ENCODE measurements at regions not wholly inside any gene's neighbourhood (a gene's known extent, or its start where the extent isn't known, plus 50 kb on each side); places are given as distances from the start of the nearest gene placed in this dataset.
"Not testable (repeated sequence)": the region's sequence is repeated elsewhere in the genome, so short reads cannot be mapped to it uniquely, and the experiment has no call there.

DNA sequence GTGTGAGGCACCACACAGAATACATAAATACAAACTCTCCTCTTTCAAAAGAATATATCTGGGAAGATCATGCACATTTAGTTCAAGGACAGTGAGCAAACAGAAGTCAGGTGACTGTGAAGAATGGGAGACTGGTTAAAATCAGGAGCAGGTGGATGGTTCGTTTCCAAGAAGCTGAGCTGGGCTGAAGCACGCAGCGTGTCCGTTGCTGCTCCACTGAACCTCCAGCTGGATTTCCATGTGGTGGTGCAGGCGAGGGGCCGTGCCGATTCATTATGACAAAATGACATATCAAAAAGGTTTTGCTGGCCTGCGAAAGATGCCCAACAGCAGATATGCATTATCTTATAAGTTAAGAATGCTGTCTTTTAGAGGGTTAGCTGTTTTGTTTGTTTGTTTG lies 66.0 kb downstream of the OLIG1 start:
- TF ChIP-seq TAF1 (IDR thresholded peaks at IDR 0.05; ENCODE audit: borderline replicate concordance, low read depth, low read length) (no peak), POLR2A (IDR thresholded peaks at IDR 0.05; ENCODE audit: low read depth, low read length) (no peak), POLR2AphosphoS5 (IDR thresholded peaks at IDR 0.05; ENCODE audit: low read depth, low read length) (no peak)
- DNase-seq (ENCODE audit: insufficient read length) (no peak), FAIRE-seq (no peak)

DNA sequence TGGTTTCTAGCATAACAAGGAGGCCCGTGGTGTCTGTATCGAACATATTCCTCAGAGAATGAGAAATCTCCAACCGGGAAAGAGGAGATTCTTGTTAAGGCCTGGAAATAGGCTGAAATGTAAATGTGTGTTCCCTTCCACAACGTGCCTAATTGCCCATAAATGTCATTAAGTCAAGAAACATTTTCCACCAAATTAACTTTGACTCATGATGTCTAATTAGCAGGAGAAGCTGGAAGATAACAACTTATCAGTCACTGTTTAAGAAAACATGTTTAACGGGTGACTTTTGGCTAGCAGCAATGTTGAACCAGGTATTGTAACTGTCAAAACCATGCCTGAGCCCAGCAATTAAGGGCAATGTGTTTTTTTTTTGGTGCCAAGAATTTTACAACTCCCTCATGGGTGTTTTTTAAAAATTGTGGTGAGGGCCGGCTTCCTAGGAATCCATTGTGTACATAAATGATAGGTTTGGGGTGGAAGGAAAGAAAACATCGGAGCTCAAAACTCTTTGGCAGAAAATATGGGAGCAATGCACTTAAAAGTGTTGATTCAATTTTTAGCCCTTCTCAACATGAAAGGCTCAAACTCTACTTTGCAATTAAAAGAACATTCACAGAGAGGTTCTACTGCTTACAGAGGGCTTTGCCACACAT lies 67.0 kb downstream of the OLIG1 start:
- DNase-seq (ENCODE audit: insufficient read length) = no peak
- no peak for TF ChIP-seq POLR2A (IDR thresholded peaks at IDR 0.05; ENCODE audit: low read depth, low read length)
- TF ChIP-seq POLR2AphosphoS5 (IDR thresholded peaks at IDR 0.05; ENCODE audit: low read depth, low read length) = no peak
- TF ChIP-seq TAF1 (IDR thresholded peaks at IDR 0.05; ENCODE audit: borderline replicate concordance, low read depth, low read length) = no peak
- FAIRE-seq = no peak

DNA sequence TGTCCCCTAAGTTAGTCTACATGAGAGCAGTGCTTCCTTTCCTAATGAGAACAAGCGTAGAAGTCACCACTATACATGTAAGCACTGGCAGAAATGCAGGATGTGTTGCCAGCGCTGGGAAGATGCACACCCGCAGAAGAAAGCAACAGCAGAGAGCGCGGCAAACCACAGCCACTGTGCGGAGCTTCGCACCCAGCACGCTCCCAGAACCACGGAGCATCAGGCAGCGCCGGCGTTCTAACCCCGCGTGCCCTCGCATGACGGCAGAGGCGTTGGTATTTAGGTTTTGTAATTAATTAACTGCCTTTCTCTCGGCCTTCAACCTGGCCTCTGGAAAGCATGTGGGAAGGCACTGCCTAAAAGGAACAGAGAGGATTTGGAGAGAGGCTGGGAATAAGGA lies 69.1 kb downstream of the OLIG1 start:
- DNase-seq (ENCODE audit: insufficient read length) = no peak
- FAIRE-seq = no peak
- TF ChIP-seq POLR2A (IDR thresholded peaks at IDR 0.05; ENCODE audit: low read depth, low read length) (no peak), POLR2AphosphoS5 (IDR thresholded peaks at IDR 0.05; ENCODE audit: low read depth, low read length) (no peak), TAF1 (IDR thresholded peaks at IDR 0.05; ENCODE audit: borderline replicate concordance, low read depth, low read length) (no peak)

DNA sequence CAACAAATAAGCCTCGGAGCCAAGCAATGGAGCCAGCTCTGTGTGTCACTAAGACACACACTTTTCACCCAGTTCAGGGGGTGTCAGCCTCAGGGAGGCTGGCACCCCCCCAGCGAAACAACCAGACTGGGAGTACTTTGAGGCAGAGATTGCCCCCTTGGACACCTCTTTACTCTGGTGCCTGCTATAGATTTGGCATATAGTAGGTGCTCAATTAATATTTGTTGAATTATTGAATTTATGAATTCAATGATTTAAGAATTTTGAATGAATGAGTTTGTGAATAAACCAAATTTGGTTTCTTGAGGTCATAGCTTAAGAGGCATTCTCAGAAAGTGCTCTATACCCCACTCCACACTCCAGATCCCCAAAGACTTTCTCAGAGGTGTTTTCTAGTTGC lies 70.3 kb downstream of the OLIG1 start:
- DNase-seq (ENCODE audit: insufficient read length) (no peak), FAIRE-seq (no peak)
- TF ChIP-seq POLR2AphosphoS5 (IDR thresholded peaks at IDR 0.05; ENCODE audit: low read depth, low read length) = no peak
- no peak for TF ChIP-seq TAF1 (IDR thresholded peaks at IDR 0.05; ENCODE audit: borderline replicate concordance, low read depth, low read length)
- TF ChIP-seq POLR2A (IDR thresholded peaks at IDR 0.05; ENCODE audit: low read depth, low read length) = no peak

DNA sequence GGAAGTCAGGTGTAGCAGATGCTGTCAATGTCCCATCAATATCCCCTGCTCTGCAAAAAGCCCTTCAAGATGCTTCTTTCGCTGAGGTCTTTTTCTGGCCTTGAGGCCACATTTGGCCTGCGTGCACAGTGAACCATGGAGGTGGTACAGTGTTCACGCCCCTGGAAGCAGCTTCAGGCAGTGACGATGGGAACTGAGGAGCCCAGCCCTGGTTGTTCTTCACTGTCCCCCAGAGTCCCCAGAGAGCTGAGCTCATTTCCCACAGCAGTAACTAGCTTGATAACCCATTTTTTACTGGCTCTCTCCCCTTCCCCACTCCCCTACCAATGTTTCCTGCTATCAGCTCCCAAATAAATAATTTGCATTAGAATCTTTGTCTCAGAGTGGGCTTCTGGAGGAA lies 76.5 kb downstream of the OLIG1 start:
- no peak for FAIRE-seq
- no peak for TF ChIP-seq TAF1 (IDR thresholded peaks at IDR 0.05; ENCODE audit: borderline replicate concordance, low read depth, low read length)
- TF ChIP-seq POLR2AphosphoS5 (IDR thresholded peaks at IDR 0.05; ENCODE audit: low read depth, low read length) = no peak
- no peak for TF ChIP-seq POLR2A (IDR thresholded peaks at IDR 0.05; ENCODE audit: low read depth, low read length)
- no peak for DNase-seq (ENCODE audit: insufficient read length)

DNA sequence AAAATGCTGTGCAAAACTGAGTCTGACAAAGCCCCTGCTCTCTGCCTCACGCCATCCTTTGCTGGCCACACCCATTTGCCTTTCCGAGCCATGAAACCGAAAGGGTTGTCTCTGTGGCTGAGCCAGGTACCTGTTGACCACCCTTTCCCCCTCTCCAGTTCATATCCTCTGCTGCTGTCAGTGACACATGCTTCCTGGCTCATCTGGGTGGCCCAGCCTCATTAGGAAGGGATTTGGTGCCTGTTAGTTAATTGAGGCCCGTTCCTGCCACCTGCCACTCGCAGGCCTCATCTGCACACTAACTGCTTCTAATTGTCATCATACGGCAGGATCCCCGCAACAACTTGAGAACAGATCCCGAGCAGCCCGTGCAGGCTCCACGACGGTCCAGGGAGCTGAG lies 79.2 kb downstream of the OLIG1 start:
- TF ChIP-seq TAF1 (IDR thresholded peaks at IDR 0.05; ENCODE audit: borderline replicate concordance, low read depth, low read length) = no peak
- TF ChIP-seq POLR2A (IDR thresholded peaks at IDR 0.05; ENCODE audit: low read depth, low read length) = no peak
- TF ChIP-seq POLR2AphosphoS5 (IDR thresholded peaks at IDR 0.05; ENCODE audit: low read depth, low read length) = no peak
- FAIRE-seq = no peak
- DNase-seq (ENCODE audit: insufficient read length) = no peak

DNA sequence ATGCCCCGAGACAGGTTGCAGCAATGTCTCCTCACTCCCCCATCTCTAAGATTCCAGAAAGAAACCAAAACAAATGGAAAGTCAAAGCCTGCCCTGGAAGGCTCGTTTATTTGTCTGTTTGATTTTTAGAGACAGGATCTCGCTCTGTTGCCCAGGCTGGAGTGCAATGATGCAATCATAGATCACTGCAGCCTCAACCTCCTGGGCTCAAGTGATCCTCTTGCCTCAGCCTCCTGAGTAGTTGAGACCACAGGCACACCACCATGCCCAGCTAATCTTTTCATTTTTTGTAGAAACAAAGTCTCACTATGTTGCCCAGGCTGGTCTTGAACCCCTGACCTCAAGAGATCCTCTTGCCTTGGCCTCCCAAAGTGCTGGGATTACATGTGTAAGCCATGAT lies 78.8 kb upstream of the IFNAR2 start:
- not testable (repeated sequence) for DNase-seq (ENCODE audit: insufficient read length); FAIRE-seq

DNA sequence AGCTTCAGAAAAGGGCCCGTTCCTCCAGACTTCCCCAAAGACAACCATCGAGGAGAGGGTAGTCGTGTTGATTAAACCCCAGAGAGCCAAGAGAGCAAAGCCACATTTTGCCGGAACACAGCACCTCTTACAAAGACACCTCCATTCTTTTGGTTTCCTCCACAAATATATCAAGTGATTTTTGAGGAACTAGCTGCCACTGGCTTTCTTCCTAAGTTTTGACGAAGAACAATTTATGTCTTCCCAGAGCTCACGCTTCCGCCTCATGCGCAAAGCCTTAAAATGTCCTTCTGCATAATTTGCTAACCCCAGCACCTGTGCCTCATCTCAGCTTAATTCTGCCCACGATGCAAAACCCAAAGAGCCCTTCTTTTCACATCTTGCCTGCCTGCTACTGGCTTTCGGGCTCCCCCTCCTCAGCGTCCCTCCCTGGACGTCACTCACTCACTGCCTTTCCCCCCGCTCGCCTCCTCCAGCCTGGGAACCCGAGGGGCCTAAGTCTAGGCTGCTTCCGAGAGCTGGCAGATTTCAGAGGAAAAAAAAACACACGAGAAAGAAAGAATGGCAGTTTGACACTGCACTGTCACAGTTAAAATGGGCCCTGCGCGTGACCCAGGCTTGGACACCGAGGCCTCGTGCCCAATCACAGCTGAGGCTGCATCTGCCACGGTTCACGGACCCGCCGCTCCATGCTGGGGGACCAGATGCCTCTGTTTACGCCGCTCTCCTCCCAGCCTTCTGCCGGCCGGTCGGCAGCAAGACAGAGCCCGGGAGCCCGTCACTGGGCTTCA lies 77.6 kb upstream of the IFNAR2 start:
- no peak for TF ChIP-seq TAF1 (IDR thresholded peaks at IDR 0.05; ENCODE audit: borderline replicate concordance, low read depth, low read length)
- no peak for TF ChIP-seq POLR2AphosphoS5 (IDR thresholded peaks at IDR 0.05; ENCODE audit: low read depth, low read length)
- no peak for TF ChIP-seq POLR2A (IDR thresholded peaks at IDR 0.05; ENCODE audit: low read depth, low read length)
- DNase-seq (ENCODE audit: insufficient read length) (no peak), FAIRE-seq (no peak)

DNA sequence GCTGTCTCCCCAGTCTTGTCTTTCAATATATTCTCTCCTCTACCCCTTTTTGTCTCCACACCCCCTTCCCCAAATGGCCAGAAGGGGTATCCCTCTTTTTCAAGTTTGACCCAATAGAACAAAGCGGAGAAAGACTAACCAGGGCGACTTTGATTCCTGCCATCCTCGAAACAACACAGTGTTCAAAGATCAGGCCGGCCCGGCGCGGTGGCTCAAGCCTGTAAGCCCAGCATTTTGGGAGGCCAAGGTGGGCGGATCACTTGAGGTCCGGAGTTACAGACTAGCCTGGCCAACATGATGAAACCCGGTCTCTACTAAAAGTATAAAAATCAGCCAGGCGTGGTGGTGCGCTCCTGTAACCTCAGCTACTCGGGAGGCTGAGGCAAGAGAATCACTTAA lies 77.0 kb upstream of the IFNAR2 start:
- TF ChIP-seq POLR2A (IDR thresholded peaks at IDR 0.05; ENCODE audit: low read depth, low read length) (no peak), POLR2AphosphoS5 (IDR thresholded peaks at IDR 0.05; ENCODE audit: low read depth, low read length) (no peak), TAF1 (IDR thresholded peaks at IDR 0.05; ENCODE audit: borderline replicate concordance, low read depth, low read length) (no peak)
- no peak for DNase-seq (ENCODE audit: insufficient read length)
- FAIRE-seq = no peak

DNA sequence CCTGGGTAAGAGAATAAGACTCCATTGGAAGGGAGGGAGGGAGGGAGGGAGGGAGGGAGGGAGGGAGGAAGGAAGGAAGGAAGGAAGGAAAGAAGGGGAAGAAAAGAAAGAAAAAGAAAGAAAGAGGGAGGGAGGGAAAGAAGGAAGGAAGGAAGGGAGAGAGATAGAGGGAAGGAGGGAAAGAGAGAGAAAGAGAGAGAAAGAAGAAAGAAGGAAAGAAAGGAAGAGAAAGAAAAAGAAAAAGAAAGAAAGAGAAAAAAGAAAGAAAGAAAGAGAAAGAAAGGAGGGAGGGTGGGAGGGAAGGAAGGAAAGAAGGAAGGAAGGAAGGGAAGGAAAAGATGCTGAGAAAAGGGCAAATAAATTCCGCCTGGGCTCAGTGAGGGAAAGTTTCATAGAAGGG lies 74.7 kb upstream of the IFNAR2 start:
- no peak for DNase-seq (ENCODE audit: insufficient read length)
- FAIRE-seq = no peak
- TF ChIP-seq POLR2AphosphoS5 (IDR thresholded peaks at IDR 0.05; ENCODE audit: low read depth, low read length) (no peak), POLR2A (IDR thresholded peaks at IDR 0.05; ENCODE audit: low read depth, low read length) (no peak), TAF1 (IDR thresholded peaks at IDR 0.05; ENCODE audit: borderline replicate concordance, low read depth, low read length) (no peak)

DNA sequence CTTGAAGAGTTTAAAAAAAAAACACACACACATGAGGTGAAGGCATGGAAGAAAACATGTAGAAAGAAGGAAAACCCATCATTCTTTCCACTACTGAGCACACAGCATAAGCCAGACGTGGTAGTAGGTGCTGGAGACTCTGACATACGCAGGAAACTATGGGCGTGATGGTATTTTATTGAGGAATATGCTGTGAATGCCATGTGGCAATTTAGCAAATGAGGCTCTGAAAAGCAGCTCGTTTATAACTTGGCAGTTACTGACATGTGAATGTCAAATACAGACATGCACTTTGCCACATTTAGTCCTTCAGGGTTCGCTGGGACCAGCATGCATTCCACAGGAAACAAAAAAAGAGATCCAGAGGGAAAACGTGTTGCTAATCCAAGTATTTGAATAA lies 74.3 kb upstream of the IFNAR2 start:
- TF ChIP-seq POLR2AphosphoS5 (IDR thresholded peaks at IDR 0.05; ENCODE audit: low read depth, low read length) (no peak), POLR2A (IDR thresholded peaks at IDR 0.05; ENCODE audit: low read depth, low read length) (no peak), TAF1 (IDR thresholded peaks at IDR 0.05; ENCODE audit: borderline replicate concordance, low read depth, low read length) (no peak)
- no peak for FAIRE-seq
- no peak for DNase-seq (ENCODE audit: insufficient read length)

DNA sequence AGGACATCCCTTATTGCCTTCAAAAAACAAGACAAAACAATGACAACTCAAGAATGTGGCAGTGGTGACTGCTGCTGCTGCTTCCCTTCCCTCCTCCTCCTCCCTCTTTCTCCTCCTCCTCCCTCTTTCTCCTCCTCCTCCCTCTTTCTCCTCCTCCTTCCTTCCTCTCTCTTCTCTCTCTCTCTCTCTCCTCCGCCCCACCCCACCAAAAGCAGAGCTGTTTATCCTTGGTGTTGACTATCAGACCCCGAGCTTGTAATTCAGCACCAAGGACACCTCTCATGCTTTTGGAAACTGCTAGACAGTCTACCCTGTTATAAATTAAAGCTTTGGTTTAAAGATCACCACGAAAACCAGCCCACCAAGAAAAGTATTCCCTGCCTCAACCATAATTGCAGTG lies 72.4 kb upstream of the IFNAR2 start:
- DNase-seq (ENCODE audit: insufficient read length) (no peak), FAIRE-seq (no peak)
- TF ChIP-seq POLR2A (IDR thresholded peaks at IDR 0.05; ENCODE audit: low read depth, low read length) = no peak
- no peak for TF ChIP-seq TAF1 (IDR thresholded peaks at IDR 0.05; ENCODE audit: borderline replicate concordance, low read depth, low read length)
- no peak for TF ChIP-seq POLR2AphosphoS5 (IDR thresholded peaks at IDR 0.05; ENCODE audit: low read depth, low read length)

All from GM12892 (cell line).